Osteocyte (in vitro differentiated cells): ENCODE measurements at regions not wholly inside any gene's neighbourhood (a gene's known extent, or its start where the extent isn't known, plus 50 kb on each side); places are given as distances from the start of the nearest gene placed in this dataset.

ENCODE experiments used
- DNase-seq: peaks from one replicate; pipeline ENCODE4 v3.0.0; 2021; ENCODE audit warnings: mixed read lengths; ENCODE audit not compliant: unreplicated experiment; ENCODE audit errors: extremely low spot score
- H3K27ac Mint-ChIP-seq: one replicate; pipeline ENCODE4 v1.8.0; 2021; ENCODE audit warnings: mild to moderate bottlenecking, mixed read lengths; ENCODE audit not compliant: unreplicated experiment
- H3K27me3 Mint-ChIP-seq: one replicate; pipeline ENCODE4 v1.8.0; 2021; ENCODE audit warnings: mixed read lengths; ENCODE audit not compliant: unreplicated experiment
- H3K36me3 Mint-ChIP-seq: one replicate; pipeline ENCODE4 v1.8.0; 2021; ENCODE audit warnings: mixed read lengths; ENCODE audit not compliant: unreplicated experiment
- H3K4me1 Mint-ChIP-seq: one replicate; pipeline ENCODE4 v1.8.0; 2021; ENCODE audit warnings: mixed read lengths; ENCODE audit not compliant: unreplicated experiment
- H3K4me3 Mint-ChIP-seq: one replicate; pipeline ENCODE4 v1.8.0; 2021; ENCODE audit warnings: mild to moderate bottlenecking, moderate library complexity, mixed read lengths; ENCODE audit not compliant: unreplicated experiment
- H3K9me3 Mint-ChIP-seq: one replicate; pipeline ENCODE4 v1.8.0; 2021; ENCODE audit warnings: mixed read lengths; ENCODE audit not compliant: unreplicated experiment
- CTCF ChIP-seq: fragments of 200-600 bp; sonication (generic); IDR thresholded peaks from 2 replicates; pipeline ENCODE4 v1.5.0; 2021; ENCODE audit warnings: antibody characterized with exemption, mild to moderate bottlenecking, moderate library complexity

GRCh38 chr4:145427991-145428390 lies 53.7 kb upstream of the SMAD1 start:
- H3K9me3 Mint-ChIP-seq, result peaks cover 6% of the 10 kb centered on the region
- no peak for DNase-seq
- H3K4me3 Mint-ChIP-seq, result no peak overlapping the region
- H3K27ac Mint-ChIP-seq, result no peak overlapping the region
- no peaks in the 10 kb centered on the region for H3K36me3 Mint-ChIP-seq
- peaks cover 46% of the 10 kb centered on the region for H3K27me3 Mint-ChIP-seq
- no peak for TF ChIP-seq CTCF
- H3K4me1 Mint-ChIP-seq, result no peaks in the 10 kb centered on the region

GRCh38 chr4:145427221-145427620 lies 54.4 kb upstream of the SMAD1 start:
- no peak overlapping the region for H3K27ac Mint-ChIP-seq
- TF ChIP-seq CTCF, result no peak
- H3K4me3 Mint-ChIP-seq, result no peak overlapping the region
- DNase-seq, result no peak
- H3K27me3 Mint-ChIP-seq, result peaks cover 43% of the 10 kb centered on the region
- peaks cover 6% of the 10 kb centered on the region for H3K9me3 Mint-ChIP-seq
- no peaks in the 10 kb centered on the region for H3K4me1 Mint-ChIP-seq
- no peaks in the 10 kb centered on the region for H3K36me3 Mint-ChIP-seq

DNA sequence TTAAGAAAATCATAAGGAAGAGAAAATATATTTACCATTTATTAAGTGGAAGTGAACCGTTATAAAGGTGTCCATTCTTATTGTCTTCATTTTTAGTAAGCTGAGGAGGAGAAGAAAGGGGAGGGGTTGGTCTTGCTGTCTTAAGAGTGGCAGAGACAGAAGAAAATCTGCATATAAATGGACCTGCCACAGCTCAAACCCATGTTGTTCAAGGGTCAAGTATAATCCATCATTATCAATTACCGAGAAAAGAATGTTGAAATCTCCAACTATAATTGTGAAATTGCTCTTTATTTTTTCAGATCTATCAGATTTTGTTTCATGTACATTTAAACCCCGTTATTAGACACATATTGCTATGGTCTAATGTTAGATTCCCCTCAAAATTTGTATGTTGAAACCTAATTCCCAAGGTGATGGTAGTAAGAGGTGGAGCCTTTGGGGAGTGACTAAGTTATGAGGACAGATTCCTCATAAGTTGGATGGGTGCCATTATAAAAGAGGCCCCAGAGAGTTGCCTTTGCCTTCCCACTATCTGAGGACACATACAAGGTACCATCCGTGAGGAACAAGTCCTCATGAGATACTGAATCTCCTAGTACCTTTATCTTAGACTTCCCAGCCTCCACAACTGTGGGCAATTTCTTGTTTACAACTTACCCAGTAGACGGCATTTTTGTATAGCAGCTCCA lies 58.5 kb upstream of the SMAD1 start:
- H3K36me3 Mint-ChIP-seq, result no peaks in the 10 kb centered on the region
- no peaks in the 10 kb centered on the region for H3K4me1 Mint-ChIP-seq
- peaks cover 27% of the 10 kb centered on the region for H3K27me3 Mint-ChIP-seq
- no peak overlapping the region for H3K27ac Mint-ChIP-seq
- H3K9me3 Mint-ChIP-seq, result peaks cover 6% of the 10 kb centered on the region
- no peak for TF ChIP-seq CTCF
- no peak for DNase-seq
- no peak overlapping the region for H3K4me3 Mint-ChIP-seq

DNA sequence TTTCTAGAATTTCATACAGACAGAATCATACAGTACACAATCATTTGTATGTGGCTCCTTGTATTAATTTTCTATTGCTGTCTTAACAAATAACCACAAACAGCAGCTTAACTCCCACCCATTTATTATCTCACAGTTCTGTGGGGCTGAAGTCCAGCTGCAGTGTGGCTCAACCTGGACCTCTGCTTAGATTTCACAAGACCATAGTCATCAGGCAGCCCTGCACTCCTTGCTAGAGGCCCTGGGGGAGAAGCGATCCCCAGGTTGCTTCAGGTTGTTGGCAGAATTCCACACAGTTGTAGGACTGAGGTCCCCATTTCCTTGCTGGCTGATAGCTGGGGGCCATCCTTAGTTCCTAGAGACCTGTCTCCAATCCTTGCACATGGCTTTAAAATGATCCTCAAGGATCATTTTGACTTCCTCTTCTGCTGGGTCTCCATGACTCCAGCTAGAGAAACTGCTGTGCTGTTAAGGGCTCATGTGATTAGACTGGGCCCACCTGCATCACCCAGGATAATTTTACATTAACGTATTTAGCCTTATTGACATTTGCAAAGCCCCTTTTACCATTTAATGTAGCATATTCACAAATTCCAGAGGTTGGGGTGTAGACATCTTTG lies 60.9 kb upstream of the SMAD1 start:
- TF ChIP-seq CTCF, result no peak
- Mint-ChIP-seq H3K36me3 (no peaks in the 10 kb centered on the region), H3K27me3 (peaks cover 31% of the 10 kb centered on the region), H3K4me1 (no peaks in the 10 kb centered on the region), H3K27ac (no peak overlapping the region), H3K4me3 (no peak overlapping the region), H3K9me3 (peaks cover 6% of the 10 kb centered on the region)
- no peak for DNase-seq

- H3K9me3 Mint-ChIP-seq, result no peaks in the 10 kb centered on the region
- no peaks in the 10 kb centered on the region for H3K36me3 Mint-ChIP-seq
- DNase-seq, result no peak
- H3K4me1 Mint-ChIP-seq, result no peaks in the 10 kb centered on the region
- TF ChIP-seq CTCF, result no peak
- peaks cover 31% of the 10 kb centered on the region for H3K27me3 Mint-ChIP-seq
- H3K27ac Mint-ChIP-seq, result no peak overlapping the region
- H3K4me3 Mint-ChIP-seq, result no peak overlapping the region
These were observed 62.9 kb upstream of the SMAD1 start for GRCh38 chr4:145418739-145419138.
